NCI-H748 treated with DMSO at 0.1 percent for 48 hours (cell line): ENCODE measurements at regions not wholly inside any gene's neighbourhood (a gene's known extent, or its start where the extent isn't known, plus 50 kb on each side); places are given as distances from the start of the nearest gene placed in this dataset.

Experiments
- DNase-seq: peaks from one replicate; lab custom pipeline; 2025; lab: John Stamatoyannopoulos, UW

DNA sequence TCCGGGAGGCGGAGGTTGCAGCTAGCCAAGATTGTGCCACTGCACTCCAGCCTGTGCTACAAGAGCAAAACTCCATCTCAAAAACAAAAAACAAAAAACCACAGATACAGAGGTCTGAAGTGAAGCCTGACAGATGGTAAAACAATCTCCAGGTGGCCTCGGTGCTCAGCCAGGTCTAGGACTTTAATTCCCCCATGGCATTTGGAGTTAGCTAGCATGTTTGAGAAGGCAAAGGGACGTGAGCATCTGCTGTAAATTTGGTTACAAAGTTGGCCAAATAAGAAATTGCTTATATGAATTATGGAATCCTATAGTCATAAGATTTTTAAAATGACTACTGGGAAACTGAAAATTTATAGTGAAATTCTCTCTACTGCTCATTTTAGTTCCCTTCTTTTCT lies 98.3 kb upstream of the FMN2 start:
- no peak for DNase-seq

DNA sequence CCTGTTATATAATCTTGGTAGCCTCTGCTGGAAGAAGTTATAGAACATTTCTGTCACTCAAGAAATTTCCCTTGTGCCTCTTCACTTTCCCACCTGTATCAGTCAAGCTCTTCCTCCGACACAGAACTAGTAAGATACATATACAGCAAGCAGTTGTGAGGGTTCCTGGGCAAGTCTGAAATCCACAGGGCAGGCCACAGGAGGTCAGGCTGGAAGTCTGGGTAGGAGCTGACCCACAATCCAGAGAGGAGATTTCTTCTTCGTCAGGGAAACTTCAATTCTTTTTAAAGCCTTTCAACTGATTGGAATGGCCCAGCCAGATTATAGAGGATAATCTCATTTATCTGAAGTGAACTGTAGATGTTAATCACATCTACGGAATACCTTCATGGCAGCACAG lies 96.4 kb upstream of the FMN2 start:
- DNase-seq = no peak

GRCh38 chr1:239997160-239997514 lies 94.5 kb upstream of the FMN2 start:
- DNase-seq = no peak

GRCh38 chr1:239997515-239998311 lies 94.0 kb upstream of the FMN2 start:
- no peak for DNase-seq

- no peak for DNase-seq
These were observed 93.4 kb upstream of the FMN2 start for GRCh38 chr1:239998312-239998649.

DNA sequence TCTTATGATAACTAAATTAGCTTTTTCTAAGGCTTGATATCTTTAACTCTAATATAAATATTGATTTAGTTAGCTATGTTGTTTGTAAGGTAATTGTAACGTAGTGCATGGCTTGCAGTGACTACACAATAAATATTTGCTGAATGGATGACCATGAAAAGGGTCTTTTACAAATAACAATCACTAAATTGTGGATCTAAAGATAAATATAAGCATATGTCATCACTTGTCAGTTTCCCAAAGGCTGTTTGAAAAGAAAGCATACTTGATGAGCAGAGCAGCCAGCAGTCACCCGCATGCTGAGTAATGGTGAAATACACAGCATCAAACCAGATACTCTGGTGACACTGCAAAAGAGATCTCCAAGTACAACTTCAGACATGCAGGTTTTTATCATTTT lies 92.5 kb upstream of the FMN2 start:
- DNase-seq = peak; percentile 88

DNA sequence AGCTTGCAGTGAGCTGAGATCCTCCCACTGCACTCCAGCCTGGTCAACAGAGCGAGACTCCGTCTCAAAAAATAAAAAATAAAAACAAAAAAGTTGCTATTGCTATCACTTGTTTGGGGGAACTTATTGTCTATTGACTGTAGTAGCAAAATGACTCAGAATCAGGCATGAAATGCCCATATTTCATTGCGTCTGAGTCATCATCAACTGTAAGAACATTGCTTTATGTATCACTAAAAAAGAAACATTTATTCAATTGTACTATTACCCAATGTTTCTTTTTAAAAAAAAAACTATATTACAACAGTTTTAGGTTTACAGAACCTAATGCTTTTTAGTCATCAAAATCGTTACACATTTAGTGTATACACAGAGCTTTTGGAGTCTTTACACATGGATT lies 91.0 kb upstream of the FMN2 start:
- DNase-seq = no peak

DNA sequence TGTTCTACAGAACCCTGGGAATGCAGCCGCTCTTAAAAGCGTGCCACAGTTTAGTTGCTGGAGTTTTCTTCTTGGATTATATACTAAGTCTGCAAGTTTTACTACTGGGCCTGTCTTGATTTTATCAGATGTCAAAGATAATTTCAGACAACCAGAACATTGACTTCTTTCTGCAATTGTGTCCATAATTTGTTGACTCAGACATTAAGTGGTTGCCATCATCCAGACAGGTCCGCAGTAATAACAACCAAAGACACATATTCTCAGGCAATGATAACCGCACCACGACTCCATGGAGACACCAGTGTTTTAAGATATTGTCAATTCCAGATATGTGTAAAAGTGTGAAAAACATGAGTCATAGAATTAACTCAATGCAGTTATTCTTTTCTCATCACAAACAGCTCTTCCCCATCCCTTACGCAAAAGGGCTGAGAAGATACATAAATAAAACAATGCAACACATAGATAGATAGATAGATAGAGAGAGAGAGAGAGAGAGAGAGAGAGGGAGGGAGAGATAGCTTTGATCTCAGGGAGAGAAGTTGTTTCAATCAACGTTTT lies 90.4 kb upstream of the FMN2 start:
- DNase-seq = peak; percentile 7

DNA sequence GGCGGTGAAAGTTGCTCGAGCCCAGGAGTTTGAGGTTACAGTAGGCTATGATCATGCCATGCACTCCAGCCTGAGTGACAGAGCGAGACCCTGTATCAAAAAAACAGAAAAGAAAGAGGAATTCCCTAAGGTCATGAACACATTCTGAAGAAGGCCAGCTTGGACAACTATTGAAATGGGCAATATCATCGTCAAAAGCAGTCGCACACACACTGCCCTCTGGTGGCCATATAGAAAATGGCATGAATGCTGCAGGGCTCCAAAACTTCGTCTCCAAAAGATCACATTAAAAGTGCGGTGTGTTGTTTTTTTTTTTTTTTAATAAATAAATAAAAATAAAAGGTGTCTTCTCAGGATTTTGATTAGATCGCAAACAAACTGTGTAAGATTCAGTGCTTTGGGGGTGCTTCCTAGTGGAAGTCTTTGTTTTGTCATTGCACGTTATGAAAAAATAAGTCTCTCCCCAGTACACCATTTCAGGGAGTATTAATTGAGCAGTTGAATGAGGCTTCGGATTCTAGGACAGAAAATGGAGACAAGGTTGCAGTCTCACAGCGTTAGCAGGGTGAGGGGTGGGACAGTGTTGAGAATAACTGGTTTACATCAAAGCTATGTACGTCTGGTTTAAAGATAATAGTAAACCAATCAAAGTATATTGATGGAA lies 87.5 kb upstream of the FMN2 start:
- DNase-seq = no peak

- DNase-seq = no peak
These were observed 85.6 kb upstream of the FMN2 start for GRCh38 chr1:240005997-240006650.

DNA sequence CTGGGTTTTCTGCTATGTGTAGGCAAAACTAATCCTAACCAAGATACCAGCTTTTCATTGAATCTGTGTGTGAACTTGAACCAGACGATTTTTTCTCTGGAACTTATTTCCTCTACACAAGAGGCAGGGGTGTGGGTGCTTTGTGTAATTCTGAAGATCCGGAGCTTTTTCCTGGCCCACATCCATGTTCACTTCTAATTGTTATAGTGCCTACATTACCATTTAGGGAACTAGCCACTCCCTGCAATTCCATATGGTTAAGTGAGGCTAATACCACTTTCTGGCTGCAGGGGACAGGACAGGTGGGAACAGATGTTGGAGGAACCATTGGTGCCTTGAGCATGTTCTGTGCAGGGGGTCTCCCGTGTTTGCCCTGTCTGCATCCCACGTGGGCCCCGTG lies 83.4 kb upstream of the FMN2 start:
- no peak for DNase-seq

- DNase-seq = no peak
These were observed 77.6 kb upstream of the FMN2 start for GRCh38 chr1:240014051-240014450.

DNA sequence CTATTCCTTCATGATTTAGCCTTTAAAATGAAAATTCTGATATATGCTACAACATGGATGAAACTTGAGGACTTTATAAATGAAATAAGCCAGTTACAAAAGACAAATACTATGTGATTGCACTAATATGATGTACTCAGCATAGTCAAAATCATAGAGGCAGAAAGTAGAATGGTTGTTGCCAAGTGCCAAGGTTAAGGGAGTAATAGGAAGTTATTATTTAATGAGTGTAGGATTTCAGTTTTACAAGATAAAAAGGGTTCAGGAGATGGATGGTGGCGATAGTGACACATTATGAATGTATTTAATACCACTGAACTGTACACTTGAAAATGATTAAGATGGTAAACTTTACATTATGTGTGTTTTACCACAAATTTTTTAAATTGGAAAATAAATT lies 73.1 kb upstream of the FMN2 start:
- DNase-seq = no peak

GRCh38 chr1:240019524-240019923 lies 72.2 kb upstream of the FMN2 start:
- no peak for DNase-seq

DNA sequence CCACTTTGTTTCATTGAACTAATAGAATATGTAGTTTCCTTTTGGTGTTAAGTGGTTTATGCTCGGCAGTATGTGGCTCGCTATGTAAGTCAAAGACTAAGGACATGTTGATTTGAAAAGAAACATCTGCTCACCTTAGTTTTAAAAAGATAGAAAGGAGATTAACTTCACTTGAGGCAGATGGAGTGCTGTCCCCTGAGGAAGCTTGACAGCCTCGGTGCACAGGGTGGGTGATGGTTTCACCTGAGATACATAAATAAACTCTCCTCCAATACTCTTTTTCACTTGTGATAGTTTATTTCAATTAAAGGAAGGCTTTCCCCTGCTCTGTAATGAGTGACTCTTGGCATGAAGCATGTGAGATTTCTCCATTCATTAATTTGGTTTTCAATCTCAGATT lies 70.8 kb upstream of the FMN2 start:
- no peak for DNase-seq

GRCh38 chr1:240021709-240022108 lies 70.0 kb upstream of the FMN2 start:
- DNase-seq = no peak

GRCh38 chr1:240027059-240027462 lies 64.6 kb upstream of the FMN2 start:
- DNase-seq = peak; percentile 4

- no peak for DNase-seq
These were observed 62.3 kb upstream of the FMN2 start for GRCh38 chr1:240029418-240029817.

DNA sequence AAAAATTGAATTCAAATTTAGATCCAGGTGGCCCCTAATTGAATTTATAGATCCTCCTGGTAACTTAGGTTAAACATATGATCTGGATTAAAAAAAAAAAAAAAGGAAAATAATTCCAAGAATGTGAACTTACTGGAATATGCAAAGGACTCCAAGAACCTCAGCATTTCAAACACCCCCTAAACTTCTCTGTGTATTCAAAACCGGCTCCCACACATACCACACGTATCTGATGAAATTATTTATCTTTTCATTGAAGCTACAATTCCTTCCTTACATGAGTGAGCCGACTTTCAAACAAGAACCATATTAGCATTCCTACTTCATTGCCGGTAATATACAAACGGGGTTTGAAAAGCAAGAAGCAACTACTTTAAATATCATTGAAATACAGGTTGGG lies 61.4 kb upstream of the FMN2 start:
- no peak for DNase-seq

GRCh38 chr1:240031009-240031408 lies 60.7 kb upstream of the FMN2 start:
- DNase-seq = no peak

DNA sequence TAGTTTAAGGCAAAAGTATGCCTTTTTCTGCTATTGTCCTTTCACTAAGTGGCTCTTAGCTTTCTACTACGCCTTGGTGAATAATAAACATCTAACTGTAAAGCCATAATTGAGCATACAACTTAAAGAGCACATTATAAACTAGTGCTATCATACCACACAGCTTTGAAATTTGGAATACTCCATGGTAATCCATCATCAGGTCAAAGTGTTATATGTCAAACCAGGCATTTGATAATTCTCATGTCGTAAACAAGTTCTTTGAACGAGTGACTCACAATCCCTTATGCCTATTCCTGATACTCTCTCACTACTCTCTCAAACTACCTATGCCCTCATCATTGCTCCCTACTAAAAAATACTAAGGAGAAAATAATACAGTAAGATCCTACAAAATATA lies 60.3 kb upstream of the FMN2 start:
- no peak for DNase-seq

- no peak for DNase-seq
These were observed 58.3 kb upstream of the FMN2 start for GRCh38 chr1:240033406-240033805.

GRCh38 chr1:240036526-240036925 lies 55.2 kb upstream of the FMN2 start:
- DNase-seq = no peak
